GM18909 (cell line): ENCODE measurements at regions not wholly inside any gene's neighbourhood (a gene's known extent, or its start where the extent isn't known, plus 50 kb on each side); places are given as distances from the start of the nearest gene placed in this dataset.
"Not testable (repeated sequence)": the region's sequence is repeated elsewhere in the genome, so short reads cannot be mapped to it uniquely, and the experiment has no call there.

Experiments
- ATAC-seq: cut with Tn5 transposase; IDR thresholded peaks from one replicate; pipeline ENCODE4 v1.9.1; 2021; ENCODE audit warnings: mild to moderate bottlenecking; ENCODE audit not compliant: unreplicated experiment, poor library complexity

- ATAC-seq, result no peak
Observed at GRCh38 chr11:116678887-116679286, 93.9 kb downstream of the BUD13 start.

- not testable (repeated sequence) for ATAC-seq
Observed at GRCh38 chr11:116667318-116667717, 105.5 kb downstream of the BUD13 start.

GRCh38 chr11:116666673-116667249, 106.0 kb downstream of the BUD13 start:
- ATAC-seq, result not testable (repeated sequence)

- ATAC-seq, result no peak
Observed at GRCh38 chr11:116665523-116665922, 107.3 kb downstream of the BUD13 start.

GRCh38 chr11:116661056-116661455, 111.7 kb downstream of the BUD13 start:
- ATAC-seq, result no peak

- no peak for ATAC-seq
Observed at GRCh38 chr11:116660011-116660410, 112.8 kb downstream of the BUD13 start.

GRCh38 chr11:116658876-116659535, 113.8 kb downstream of the BUD13 start:
- ATAC-seq, result no peak

GRCh38 chr11:116657842-116658825, 114.7 kb downstream of the BUD13 start:
- no peak for ATAC-seq

GRCh38 chr11:116656011-116656410, 116.8 kb downstream of the BUD13 start:
- no peak for ATAC-seq

GRCh38 chr11:116654526-116654925, 118.3 kb downstream of the BUD13 start:
- ATAC-seq, result no peak

GRCh38 chr11:116653206-116653605, 119.6 kb downstream of the BUD13 start:
- ATAC-seq, result no peak

- ATAC-seq, result no peak
Observed at GRCh38 chr11:116651737-116652237, 121.0 kb downstream of the BUD13 start.

GRCh38 chr11:116651098-116651736, 121.6 kb downstream of the BUD13 start:
- ATAC-seq, result no peak

- ATAC-seq, result no peak
Observed at GRCh38 chr11:116650052-116650451, 122.7 kb downstream of the BUD13 start.

GRCh38 chr11:116649268-116649667, 123.5 kb downstream of the BUD13 start:
- no peak for ATAC-seq

- no peak for ATAC-seq
Observed at GRCh38 chr11:116648247-116649174, 124.3 kb downstream of the BUD13 start.

GRCh38 chr11:116647305-116648080, 125.3 kb downstream of the BUD13 start:
- no peak for ATAC-seq

- ATAC-seq, result no peak
Observed at GRCh38 chr11:116646191-116646590, 126.6 kb downstream of the BUD13 start.

- ATAC-seq, result no peak
Observed at GRCh38 chr11:116644941-116645305, 127.9 kb downstream of the BUD13 start.
